Loucy (cell line): ENCODE measurements at regions not wholly inside any gene's neighbourhood (a gene's known extent, or its start where the extent isn't known, plus 50 kb on each side); places are given as distances from the start of the nearest gene placed in this dataset.

ENCODE experiments used
- EZH2phosphoT487 ChIP-seq: fragments of 200-600 bp; IDR thresholded peaks from 2 replicates; pipeline ENCODE4 v1.6.1; 2018; ENCODE audit warnings: antibody characterized with exemption, mild to moderate bottlenecking, moderate library complexity, borderline replicate concordance
- TF ChIP-seq, protein P1 (sequence below): fragments of 200-600 bp; sonication (generic); conservative IDR thresholded peaks from 2 replicates; pipeline ENCODE4 v1.5.1; 2014; ENCODE audit warnings: mild to moderate bottlenecking, antibody characterized with exemption, low read length

DNA sequence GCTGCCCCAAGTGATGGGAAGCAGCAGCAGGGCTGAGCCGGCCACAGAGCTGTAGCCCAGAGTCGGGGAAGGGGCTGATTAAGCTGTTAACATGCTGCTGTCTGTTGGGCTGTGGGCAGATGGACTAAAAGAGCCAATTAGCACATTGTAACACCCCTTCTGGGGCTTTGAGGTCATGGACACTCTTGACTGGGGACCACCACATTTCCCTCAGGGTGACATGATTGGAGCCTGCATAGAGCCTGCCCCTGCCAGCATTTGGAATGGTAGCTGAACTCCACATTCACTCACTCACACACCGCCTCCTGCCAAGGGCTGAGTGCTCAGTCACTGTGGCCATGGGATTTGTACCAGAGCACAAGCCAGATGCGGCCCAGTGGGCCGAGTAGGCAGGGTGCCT, 646.9 kb downstream of the FAT4 start:
- TF ChIP-seq, protein P1, sequence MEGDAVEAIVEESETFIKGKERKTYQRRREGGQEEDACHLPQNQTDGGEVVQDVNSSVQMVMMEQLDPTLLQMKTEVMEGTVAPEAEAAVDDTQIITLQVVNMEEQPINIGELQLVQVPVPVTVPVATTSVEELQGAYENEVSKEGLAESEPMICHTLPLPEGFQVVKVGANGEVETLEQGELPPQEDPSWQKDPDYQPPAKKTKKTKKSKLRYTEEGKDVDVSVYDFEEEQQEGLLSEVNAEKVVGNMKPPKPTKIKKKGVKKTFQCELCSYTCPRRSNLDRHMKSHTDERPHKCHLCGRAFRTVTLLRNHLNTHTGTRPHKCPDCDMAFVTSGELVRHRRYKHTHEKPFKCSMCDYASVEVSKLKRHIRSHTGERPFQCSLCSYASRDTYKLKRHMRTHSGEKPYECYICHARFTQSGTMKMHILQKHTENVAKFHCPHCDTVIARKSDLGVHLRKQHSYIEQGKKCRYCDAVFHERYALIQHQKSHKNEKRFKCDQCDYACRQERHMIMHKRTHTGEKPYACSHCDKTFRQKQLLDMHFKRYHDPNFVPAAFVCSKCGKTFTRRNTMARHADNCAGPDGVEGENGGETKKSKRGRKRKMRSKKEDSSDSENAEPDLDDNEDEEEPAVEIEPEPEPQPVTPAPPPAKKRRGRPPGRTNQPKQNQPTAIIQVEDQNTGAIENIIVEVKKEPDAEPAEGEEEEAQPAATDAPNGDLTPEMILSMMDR: no peak
- TF ChIP-seq EZH2phosphoT487: no peak
